ENCODE measurements at regions not wholly inside any gene's neighbourhood (a gene's known extent, or its start where the extent isn't known, plus 50 kb on each side); places are given as distances from the start of the nearest gene placed in this dataset.

GRCh38 chr1:34356853-34357252 lies 180.1 kb downstream of the C1orf94 start:
- no peak overlapping the region for H3K4me3 ChIP-seq (ENCODE audit: low read depth, low read length)
- no peak for DNase-seq (ENCODE audit: low read depth)
- TF ChIP-seq CTCF (IDR thresholded peaks at IDR 0.05; ENCODE audit: insufficient read depth, low read depth, low read length): no peak

GRCh38 chr1:34358636-34359035 lies 181.9 kb downstream of the C1orf94 start:
- H3K4me3 ChIP-seq (ENCODE audit: low read depth, low read length): no peak overlapping the region
- no peak for DNase-seq (ENCODE audit: low read depth)
- no peak for TF ChIP-seq CTCF (IDR thresholded peaks at IDR 0.05; ENCODE audit: insufficient read depth, low read depth, low read length)

- no peak for TF ChIP-seq CTCF (IDR thresholded peaks at IDR 0.05; ENCODE audit: insufficient read depth, low read depth, low read length)
- no peak for DNase-seq (ENCODE audit: low read depth)
- no peak overlapping the region for H3K4me3 ChIP-seq (ENCODE audit: low read depth, low read length)
Observed at GRCh38 chr1:34359411-34359810, 182.7 kb downstream of the C1orf94 start.

- no peak overlapping the region for H3K4me3 ChIP-seq (ENCODE audit: low read depth, low read length)
- DNase-seq (ENCODE audit: low read depth): no peak
- TF ChIP-seq CTCF (IDR thresholded peaks at IDR 0.05; ENCODE audit: insufficient read depth, low read depth, low read length): no peak
Observed at GRCh38 chr1:34360574-34360973, 183.9 kb downstream of the C1orf94 start.

- no peak for TF ChIP-seq CTCF (IDR thresholded peaks at IDR 0.05; ENCODE audit: insufficient read depth, low read depth, low read length)
- DNase-seq (ENCODE audit: low read depth): no peak
Observed at GRCh38 chr1:34361121-34361520, 184.4 kb downstream of the C1orf94 start.

GRCh38 chr1:34361781-34362357 lies 185.2 kb downstream of the C1orf94 start:
- H3K4me3 ChIP-seq (ENCODE audit: low read depth, low read length): no peak overlapping the region
- TF ChIP-seq CTCF (IDR thresholded peaks at IDR 0.05; ENCODE audit: insufficient read depth, low read depth, low read length): no peak
- no peak for DNase-seq (ENCODE audit: low read depth)

More at GRCh38 chr1:34361121-34361520, 184.4 kb downstream of the C1orf94 start:
- H3K4me3 ChIP-seq (ENCODE audit: low read depth, low read length): no peak overlapping the region

GRCh38 chr1:34362949-34363348 lies 186.2 kb downstream of the C1orf94 start:
- TF ChIP-seq CTCF (IDR thresholded peaks at IDR 0.05; ENCODE audit: insufficient read depth, low read depth, low read length): no peak
- DNase-seq (ENCODE audit: low read depth): no peak
- H3K4me3 ChIP-seq (ENCODE audit: low read depth, low read length): no peak overlapping the region

Measured in fibroblast of villous mesenchyme (primary cell).